ENCODE measurements at regions not wholly inside any gene's neighbourhood (a gene's known extent, or its start where the extent isn't known, plus 50 kb on each side); places are given as distances from the start of the nearest gene placed in this dataset.

DNA sequence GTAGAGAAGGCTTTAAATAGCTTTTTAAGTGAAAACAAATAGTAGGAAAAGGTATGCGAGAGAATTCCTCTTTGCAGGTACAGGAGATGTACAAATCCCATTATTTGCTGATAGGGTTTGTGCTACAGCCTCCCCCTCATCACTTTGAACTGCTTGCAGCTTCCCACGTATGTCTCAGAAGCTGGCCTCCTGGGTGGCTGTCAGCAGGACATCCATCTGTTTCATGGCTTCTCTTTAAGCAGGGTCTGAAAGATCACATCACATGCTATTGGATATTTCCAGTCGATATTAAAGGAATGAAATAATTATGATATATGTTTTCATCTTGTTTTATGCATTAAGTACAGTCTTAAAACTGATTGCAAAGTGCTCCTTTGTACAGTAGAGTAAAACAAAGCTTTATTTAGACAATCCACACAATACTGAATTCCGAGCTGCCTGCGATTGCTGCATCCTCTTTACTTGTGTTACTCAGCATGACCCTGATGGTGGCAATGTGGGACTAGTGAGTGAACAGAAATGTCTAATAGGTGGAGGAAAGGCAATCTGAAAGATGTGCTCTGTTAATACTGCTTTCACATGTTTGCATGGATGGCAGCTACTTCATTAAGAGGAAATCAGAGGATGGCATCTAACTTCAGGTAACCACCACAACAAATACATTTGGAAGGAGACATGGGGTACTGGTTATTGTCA, 930.6 kb upstream of the SEMA6D start:
- TF ChIP-seq GTF2F1 (IDR thresholded peaks at IDR 0.05; ENCODE audit: borderline replicate concordance, low read depth, low read length), result no peak
- TF ChIP-seq MAFK (IDR thresholded peaks at IDR 0.05; ENCODE audit: low read depth, low read length), result no peak
- TF ChIP-seq GABPA (IDR thresholded peaks at IDR 0.05; ENCODE audit: borderline replicate concordance, insufficient read depth, low read length), result no peak
- no peak for TF ChIP-seq POLR2A (IDR thresholded peaks at IDR 0.05; ENCODE audit: control extremely low read depth in 1 of 2, low read depth in 2 of 2, low read length in 2 of 2)
- no peak for TF ChIP-seq EZH2 (IDR thresholded peaks at IDR 0.05; ENCODE audit: low read depth, low read length, severe bottlenecking)
- TF ChIP-seq EGR1 (IDR thresholded peaks at IDR 0.05; ENCODE audit: borderline replicate concordance, low read depth, low read length), result no peak
- no peak for TF ChIP-seq CBX5 (IDR thresholded peaks at IDR 0.05; ENCODE audit: low read depth, low read length)
- TF ChIP-seq SUZ12 (IDR thresholded peaks at IDR 0.05; ENCODE audit: low read length), result no peak
- TF ChIP-seq JUND (IDR thresholded peaks at IDR 0.05; ENCODE audit: low read length), result no peak
- TF ChIP-seq, protein P1, sequence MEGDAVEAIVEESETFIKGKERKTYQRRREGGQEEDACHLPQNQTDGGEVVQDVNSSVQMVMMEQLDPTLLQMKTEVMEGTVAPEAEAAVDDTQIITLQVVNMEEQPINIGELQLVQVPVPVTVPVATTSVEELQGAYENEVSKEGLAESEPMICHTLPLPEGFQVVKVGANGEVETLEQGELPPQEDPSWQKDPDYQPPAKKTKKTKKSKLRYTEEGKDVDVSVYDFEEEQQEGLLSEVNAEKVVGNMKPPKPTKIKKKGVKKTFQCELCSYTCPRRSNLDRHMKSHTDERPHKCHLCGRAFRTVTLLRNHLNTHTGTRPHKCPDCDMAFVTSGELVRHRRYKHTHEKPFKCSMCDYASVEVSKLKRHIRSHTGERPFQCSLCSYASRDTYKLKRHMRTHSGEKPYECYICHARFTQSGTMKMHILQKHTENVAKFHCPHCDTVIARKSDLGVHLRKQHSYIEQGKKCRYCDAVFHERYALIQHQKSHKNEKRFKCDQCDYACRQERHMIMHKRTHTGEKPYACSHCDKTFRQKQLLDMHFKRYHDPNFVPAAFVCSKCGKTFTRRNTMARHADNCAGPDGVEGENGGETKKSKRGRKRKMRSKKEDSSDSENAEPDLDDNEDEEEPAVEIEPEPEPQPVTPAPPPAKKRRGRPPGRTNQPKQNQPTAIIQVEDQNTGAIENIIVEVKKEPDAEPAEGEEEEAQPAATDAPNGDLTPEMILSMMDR (IDR thresholded peaks at IDR 0.05; ENCODE audit: control extremely low read depth in 1 of 3, insufficient read depth in 1 of 3, low read depth in 1 of 3, low read length in 3 of 3), result peak in 1 of 3 experiments; percentile 22; a peak in 1 of 4 replicates
- no peak for TF ChIP-seq POLR2AphosphoS5 (IDR thresholded peaks at IDR 0.05; ENCODE audit: low read depth, low read length)
- TF ChIP-seq, protein P2, sequence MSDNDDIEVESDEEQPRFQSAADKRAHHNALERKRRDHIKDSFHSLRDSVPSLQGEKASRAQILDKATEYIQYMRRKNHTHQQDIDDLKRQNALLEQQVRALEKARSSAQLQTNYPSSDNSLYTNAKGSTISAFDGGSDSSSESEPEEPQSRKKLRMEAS (IDR thresholded peaks at IDR 0.05), result no peak
- no peak for TF ChIP-seq CEBPB (IDR thresholded peaks at IDR 0.05; ENCODE audit: low read depth, low read length)
- no peak for TF ChIP-seq SP1 (IDR thresholded peaks at IDR 0.05; ENCODE audit: low read depth, low read length)

Measured in H1 (cell line).